Sigmoid colon (tissue), 6 donors: ENCODE measurements at regions not wholly inside any gene's neighbourhood (a gene's known extent, or its start where the extent isn't known, plus 50 kb on each side); places are given as distances from the start of the nearest gene placed in this dataset.
A peak's percentile ranks its signal among the peaks of the same experiment; 100 is the strongest.
"Not testable (repeated sequence)": the region's sequence is repeated elsewhere in the genome, so short reads cannot be mapped to it uniquely, and the experiment has no call there.

Experiments
- DNase-seq: peaks from one replicate; pipeline ENCODE4 v3.0.0-alpha.2; 2019
- H3K27ac ChIP-seq, 4 donors: fragments of 200-600 bp; sonication (generic); one replicate each; pipeline ENCODE4 v1.5.1; 2016 to 2019; ENCODE audit warnings: mild to moderate bottlenecking in 1 of 4
- H3K27me3 ChIP-seq, 3 donors: fragments of 200-600 bp; sonication (generic); one replicate each; pipeline ENCODE4 v1.5.1; 2019; ENCODE audit warnings: mild to moderate bottlenecking in 1 of 3
- H3K36me3 ChIP-seq, 4 donors: fragments of 200-600 bp; sonication (generic); one replicate each; pipeline ENCODE4 v1.5.1; 2016 to 2019
- H3K4me1 ChIP-seq, 4 donors: fragments of 200-600 bp; sonication (generic); one replicate each; pipeline ENCODE4 v1.5.1; 2017 to 2019
- H3K4me3 ChIP-seq, 4 donors: fragments of 200-600 bp; sonication (generic); one replicate each; pipeline ENCODE4 v1.5.1; 2017 to 2019; ENCODE audit warnings: mild to moderate bottlenecking in 2 of 4, moderate library complexity in 1 of 4
- H3K9me3 ChIP-seq, 4 donors: fragments of 200-600 bp in 3 of 4; sonication (generic) in 3 of 4; one replicate each; pipeline versions ENCODE4 v1.5.1 to v1.6.1; 2013 to 2019
- CTCF ChIP-seq, 4 experiments: fragments of 450-650 bp in 3 of 4; fragments of 200-600 bp in 1 of 4; IDR thresholded peaks; one replicate each; pipeline ENCODE4 v1.5.1; 2016 to 2019; ENCODE audit warnings: antibody characterized with exemption in 4 of 4, mild to moderate bottlenecking in 3 of 4, moderate library complexity in 2 of 4
- EP300 ChIP-seq, 4 donors: sonication (generic); formaldehyde crosslinking; IDR thresholded peaks; one replicate each; pipeline ENCODE4 v1.6.1; 2017; ENCODE audit warnings: antibody characterized with exemption in 4 of 4
- POLR2A ChIP-seq, 2 donors: fragments of 450-650 bp; IDR thresholded peaks; one replicate each; pipeline ENCODE4 v1.6.1; 2016; ENCODE audit warnings: antibody characterized with exemption in 2 of 2, mild to moderate bottlenecking in 2 of 2, moderate library complexity in 2 of 2
- POLR2AphosphoS5 ChIP-seq, 4 donors: sonication (generic); formaldehyde crosslinking; IDR thresholded peaks; one replicate each; pipeline ENCODE4 v1.6.1; 2017; ENCODE audit warnings: antibody characterized with exemption in 4 of 4
- WGBS, 2 donors: extraction: QIAGEN DNeasy Blood & Tissue Kit; methylation state at CpG; one replicate each; pipeline ENCODE4 v1.1.7; 2013; 5-methylcytosine and 5-hydroxymethylcytosine counted together
- intact Hi-C: fragments of 100-400 bp; cut with DNase I; formaldehyde crosslinking; loops from one replicate; pipeline ENCODE4 v1.15.1; 2023
- donor health status: healthy with polysubstance abuse.
- donor health status: healthy.

DNA sequence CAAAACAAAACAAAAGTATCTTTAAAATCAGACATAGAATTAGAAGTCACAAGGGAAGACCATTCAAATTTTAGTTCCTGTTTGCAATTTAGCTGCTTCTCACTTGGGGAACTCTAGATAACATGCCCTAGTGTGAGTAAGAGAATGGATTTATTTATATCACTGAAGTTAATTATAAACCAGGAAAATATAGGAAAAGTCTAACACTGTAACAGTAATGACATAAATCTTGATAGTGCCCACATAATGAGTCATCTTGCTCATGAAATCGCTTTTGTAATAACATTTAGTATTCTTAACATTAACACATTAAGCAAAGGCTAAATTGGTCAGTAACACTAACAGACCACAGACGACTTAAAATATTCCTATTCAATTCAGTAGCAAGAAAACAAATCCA is 710.7 kb downstream of the STPG2 start:
- 55 to 77% methylated on average over 2 of the region's 2 CpGs for WGBS, 2 donors
- H3K4me1 ChIP-seq, result no peaks in the 10 kb centered on the region
- no peak for TF ChIP-seq POLR2AphosphoS5 (IDR thresholded peaks at IDR 0.05)
- no peak for TF ChIP-seq CTCF (IDR thresholded peaks at IDR 0.05)
- TF ChIP-seq POLR2A (IDR thresholded peaks at IDR 0.05), result no peak
- no peak for TF ChIP-seq EP300 (IDR thresholded peaks at IDR 0.05)
- intact Hi-C loops, result no loop called here
- H3K4me3 ChIP-seq, result no peak overlapping the region
- no peaks in the 10 kb centered on the region for H3K36me3 ChIP-seq
- peaks cover 0 to 3% (median 0%) of the 10 kb centered on the region in 4 donors for H3K9me3 ChIP-seq
- no peak for DNase-seq
- H3K27ac ChIP-seq, result no peak overlapping the region
- H3K27me3 ChIP-seq, result no peaks in the 10 kb centered on the region

- peak; percentile 39 for DNase-seq
- H3K9me3 ChIP-seq, H3K4me3 ChIP-seq, intact Hi-C loops, H3K27me3 ChIP-seq, H3K36me3 ChIP-seq, H3K4me1 ChIP-seq, H3K27ac ChIP-seq: not testable (repeated sequence)
- WGBS, 2 donors, result 93% methylated on average over 21 of the region's 21 CpGs
Observed at GRCh38 chr4:97437998-97438705, 705.1 kb downstream of the STPG2 start.

GRCh38 chr4:97453186-97453585 is 690.1 kb downstream of the STPG2 start:
- WGBS, 2 donors, result 91 to 94% methylated on average over 6 of the region's 6 CpGs
- intact Hi-C loops, result no loop called here
- Histone ChIP-seq H3K36me3 (no peaks in the 10 kb centered on the region), H3K4me1 (no peaks in the 10 kb centered on the region), H3K9me3 (peaks cover 0 to 3% (median 0%) of the 10 kb centered on the region in 4 donors), H3K27me3 (no peaks in the 10 kb centered on the region), H3K4me3 (no peak overlapping the region), H3K27ac (no peak overlapping the region)
- TF ChIP-seq CTCF (IDR thresholded peaks at IDR 0.05) (no peak), EP300 (IDR thresholded peaks at IDR 0.05) (no peak), POLR2A (IDR thresholded peaks at IDR 0.05) (no peak), POLR2AphosphoS5 (IDR thresholded peaks at IDR 0.05) (no peak)
- no peak for DNase-seq

DNA sequence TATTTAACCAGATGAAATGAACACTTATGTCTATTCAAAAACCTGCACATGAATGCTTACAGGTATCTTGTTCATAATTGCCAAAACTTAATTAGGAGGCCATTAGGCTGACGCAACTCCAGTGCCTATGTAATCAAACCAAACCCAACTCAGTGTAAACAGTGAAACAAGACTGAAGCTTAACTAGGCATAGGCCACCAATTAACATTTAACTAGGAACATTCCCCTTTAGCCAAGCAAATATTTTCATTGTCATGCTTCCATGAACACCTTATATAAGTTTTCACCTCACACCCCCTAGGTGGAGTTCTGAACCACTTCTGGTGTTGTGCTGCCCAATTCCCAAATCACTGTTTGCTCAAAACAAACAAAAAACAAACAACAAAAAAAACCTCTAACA is 686.0 kb downstream of the STPG2 start:
- Histone ChIP-seq H3K27ac (no peak overlapping the region), H3K9me3 (no peaks in the 10 kb centered on the region), H3K27me3 (no peaks in the 10 kb centered on the region), H3K36me3 (no peaks in the 10 kb centered on the region), H3K4me3 (no peak overlapping the region), H3K4me1 (no peaks in the 10 kb centered on the region)
- intact Hi-C loops, result no loop called here
- 20 to 32% methylated on average over 1 of the region's 1 CpG for WGBS, 2 donors
- no peak for TF ChIP-seq POLR2A (IDR thresholded peaks at IDR 0.05)
- no peak for TF ChIP-seq CTCF (IDR thresholded peaks at IDR 0.05)
- no peak for TF ChIP-seq POLR2AphosphoS5 (IDR thresholded peaks at IDR 0.05)
- no peak for TF ChIP-seq EP300 (IDR thresholded peaks at IDR 0.05)
- no peak for DNase-seq

DNA sequence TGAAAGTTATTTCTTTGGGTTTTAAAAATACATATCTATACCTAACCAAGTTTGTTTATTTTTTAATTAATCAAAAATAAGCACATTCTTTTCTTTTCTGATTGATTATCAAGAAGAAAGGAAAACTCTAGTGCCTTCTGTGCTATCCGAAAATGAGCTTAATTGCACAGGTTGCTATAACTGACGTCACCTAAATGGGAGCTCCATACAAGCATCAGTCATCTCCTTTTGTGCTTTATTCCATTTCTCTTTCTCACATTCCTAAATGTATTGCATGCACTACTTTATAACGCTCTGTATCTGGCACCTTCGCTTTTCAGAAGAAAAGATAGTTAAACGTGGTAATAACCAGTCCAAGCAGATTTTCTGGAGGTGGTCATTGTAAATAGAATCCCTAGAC is 675.0 kb downstream of the STPG2 start:
- Histone ChIP-seq H3K36me3 (no peaks in the 10 kb centered on the region), H3K4me1 (no peaks in the 10 kb centered on the region), H3K27me3 (no peaks in the 10 kb centered on the region), H3K9me3 (no peaks in the 10 kb centered on the region), H3K27ac (no peak overlapping the region), H3K4me3 (no peak overlapping the region)
- no peak for DNase-seq
- no peak for TF ChIP-seq CTCF (IDR thresholded peaks at IDR 0.05)
- no peak for TF ChIP-seq POLR2A (IDR thresholded peaks at IDR 0.05)
- TF ChIP-seq EP300 (IDR thresholded peaks at IDR 0.05), result no peak
- TF ChIP-seq POLR2AphosphoS5 (IDR thresholded peaks at IDR 0.05), result no peak
- intact Hi-C loops, result no loop called here
- WGBS, 2 donors, result 87 to 90% methylated on average over 5 of the region's 5 CpGs
